ENCODE measurements at regions not wholly inside any gene's neighbourhood (a gene's known extent, or its start where the extent isn't known, plus 50 kb on each side); places are given as distances from the start of the nearest gene placed in this dataset.

GRCh38 chr2:189362283-189362682 lies 79.0 kb upstream of the WDR75 start:
- H3K27me3 ChIP-seq (ENCODE audit: control insufficient read depth, low read length), result no peaks in the 10 kb centered on the region
- no peak overlapping the region for H3K27ac ChIP-seq (ENCODE audit: low read depth, low read length)
- no peaks in the 10 kb centered on the region for H3K36me3 ChIP-seq (ENCODE audit: control insufficient read depth, low read length)
- no peak overlapping the region for H3K4me3 ChIP-seq (ENCODE audit: low read length)
- no peaks in the 10 kb centered on the region for H3K9me3 ChIP-seq (ENCODE audit: control insufficient read depth, insufficient read depth, low read length)
- H3K4me2 ChIP-seq (ENCODE audit: low read length), result no peak overlapping the region
- no peaks in the 10 kb centered on the region for H3K4me1 ChIP-seq (ENCODE audit: control insufficient read depth, low read length)
- TF ChIP-seq CTCF (IDR thresholded peaks at IDR 0.05; ENCODE audit: low read depth, low read length, poor library complexity, severe bottlenecking) (no peak), EZH2phosphoT487 (IDR thresholded peaks at IDR 0.05; ENCODE audit: borderline replicate concordance, low read length) (no peak)
- H4K20me1 ChIP-seq (ENCODE audit: control insufficient read depth, insufficient read depth, low read depth, low read length), result no peaks in the 10 kb centered on the region
- H3K79me2 ChIP-seq (ENCODE audit: control insufficient read depth, low read length), result no peaks in the 10 kb centered on the region
- no peaks in the 10 kb centered on the region for H3F3A ChIP-seq (ENCODE audit: control insufficient read depth, insufficient read depth)
- H3K9me2 ChIP-seq (replicated peaks; ENCODE audit: control insufficient read depth, low read length), result no peaks in the 10 kb centered on the region

GRCh38 chr2:189363559-189363958 lies 77.7 kb upstream of the WDR75 start:
- H3K9me3 ChIP-seq (ENCODE audit: control insufficient read depth, insufficient read depth, low read length), result no peaks in the 10 kb centered on the region
- H3K4me3 ChIP-seq (ENCODE audit: low read length), result no peak overlapping the region
- H3F3A ChIP-seq (ENCODE audit: control insufficient read depth, insufficient read depth), result no peaks in the 10 kb centered on the region
- no peaks in the 10 kb centered on the region for H3K79me2 ChIP-seq (ENCODE audit: control insufficient read depth, low read length)
- no peak overlapping the region for H3K27ac ChIP-seq (ENCODE audit: low read depth, low read length)
- no peaks in the 10 kb centered on the region for H3K9me2 ChIP-seq (replicated peaks; ENCODE audit: control insufficient read depth, low read length)
- no peaks in the 10 kb centered on the region for H3K36me3 ChIP-seq (ENCODE audit: control insufficient read depth, low read length)
- TF ChIP-seq CTCF (IDR thresholded peaks at IDR 0.05; ENCODE audit: low read depth, low read length, poor library complexity, severe bottlenecking) (no peak), EZH2phosphoT487 (IDR thresholded peaks at IDR 0.05; ENCODE audit: borderline replicate concordance, low read length) (no peak)
- no peaks in the 10 kb centered on the region for H3K4me1 ChIP-seq (ENCODE audit: control insufficient read depth, low read length)
- H3K4me2 ChIP-seq (ENCODE audit: low read length), result no peak overlapping the region
- no peaks in the 10 kb centered on the region for H4K20me1 ChIP-seq (ENCODE audit: control insufficient read depth, insufficient read depth, low read depth, low read length)
- no peaks in the 10 kb centered on the region for H3K27me3 ChIP-seq (ENCODE audit: control insufficient read depth, low read length)

GRCh38 chr2:189364607-189365006 lies 76.7 kb upstream of the WDR75 start:
- H3K4me1 ChIP-seq (ENCODE audit: control insufficient read depth, low read length), result no peaks in the 10 kb centered on the region
- H3K9me3 ChIP-seq (ENCODE audit: control insufficient read depth, insufficient read depth, low read length), result no peaks in the 10 kb centered on the region
- H3K27ac ChIP-seq (ENCODE audit: low read depth, low read length), result no peak overlapping the region
- H3F3A ChIP-seq (ENCODE audit: control insufficient read depth, insufficient read depth), result no peaks in the 10 kb centered on the region
- no peaks in the 10 kb centered on the region for H3K36me3 ChIP-seq (ENCODE audit: control insufficient read depth, low read length)
- no peaks in the 10 kb centered on the region for H4K20me1 ChIP-seq (ENCODE audit: control insufficient read depth, insufficient read depth, low read depth, low read length)
- no peaks in the 10 kb centered on the region for H3K27me3 ChIP-seq (ENCODE audit: control insufficient read depth, low read length)
- no peaks in the 10 kb centered on the region for H3K9me2 ChIP-seq (replicated peaks; ENCODE audit: control insufficient read depth, low read length)
- H3K4me2 ChIP-seq (ENCODE audit: low read length), result no peak overlapping the region
- no peak for TF ChIP-seq CTCF (IDR thresholded peaks at IDR 0.05; ENCODE audit: low read depth, low read length, poor library complexity, severe bottlenecking)
- TF ChIP-seq EZH2phosphoT487 (IDR thresholded peaks at IDR 0.05; ENCODE audit: borderline replicate concordance, low read length), result no peak
- no peaks in the 10 kb centered on the region for H3K79me2 ChIP-seq (ENCODE audit: control insufficient read depth, low read length)
- H3K4me3 ChIP-seq (ENCODE audit: low read length), result no peak overlapping the region

- Histone ChIP-seq H3K4me1 (ENCODE audit: control insufficient read depth, low read length) (no peaks in the 10 kb centered on the region), H4K20me1 (ENCODE audit: control insufficient read depth, insufficient read depth, low read depth, low read length) (no peaks in the 10 kb centered on the region), H3K4me3 (ENCODE audit: low read length) (no peak overlapping the region), H3K4me2 (ENCODE audit: low read length) (no peak overlapping the region), H3K27me3 (ENCODE audit: control insufficient read depth, low read length) (no peaks in the 10 kb centered on the region), H3F3A (ENCODE audit: control insufficient read depth, insufficient read depth) (no peaks in the 10 kb centered on the region), H3K36me3 (ENCODE audit: control insufficient read depth, low read length) (no peaks in the 10 kb centered on the region), H3K9me3 (ENCODE audit: control insufficient read depth, insufficient read depth, low read length) (no peaks in the 10 kb centered on the region), H3K27ac (ENCODE audit: low read depth, low read length) (no peak overlapping the region), H3K9me2 (replicated peaks; ENCODE audit: control insufficient read depth, low read length) (no peaks in the 10 kb centered on the region), H3K79me2 (ENCODE audit: control insufficient read depth, low read length) (no peaks in the 10 kb centered on the region)
- TF ChIP-seq CTCF (IDR thresholded peaks at IDR 0.05; ENCODE audit: low read depth, low read length, poor library complexity, severe bottlenecking), result no peak
- TF ChIP-seq EZH2phosphoT487 (IDR thresholded peaks at IDR 0.05; ENCODE audit: borderline replicate concordance, low read length), result no peak
These were observed 74.9 kb upstream of the WDR75 start for GRCh38 chr2:189366349-189366748.

Data from DOHH2 (cell line).